Activated naive CD8-positive, alpha-beta T cell treated with anti-CD3 and anti-CD28 coated beads for 36 hours (primary cell): ENCODE measurements at regions not wholly inside any gene's neighbourhood (a gene's known extent, or its start where the extent isn't known, plus 50 kb on each side); places are given as distances from the start of the nearest gene placed in this dataset.

Experiments used
- DNase-seq: peaks from one replicate; pipeline ENCODE4 v3.0.0; 2021
- H3K27ac Mint-ChIP-seq: one replicate; pipeline ENCODE4 v1.8.0; 2022; ENCODE audit warnings: mild to moderate bottlenecking, moderate library complexity, mixed read lengths
- H3K27me3 Mint-ChIP-seq: one replicate; pipeline ENCODE4 v1.8.0; 2022; ENCODE audit warnings: mild to moderate bottlenecking, mixed read lengths
- H3K36me3 Mint-ChIP-seq: one replicate; pipeline ENCODE4 v1.8.0; 2021; ENCODE audit warnings: mild to moderate bottlenecking, mixed read lengths
- H3K4me1 Mint-ChIP-seq: one replicate; pipeline ENCODE4 v1.8.0; 2021; ENCODE audit warnings: mixed read lengths
- H3K4me3 Mint-ChIP-seq: one replicate; pipeline ENCODE4 v1.8.0; 2022; ENCODE audit warnings: mild to moderate bottlenecking, moderate library complexity, mixed read lengths
- H3K9me3 Mint-ChIP-seq: one replicate; pipeline ENCODE4 v1.8.0; 2022; ENCODE audit warnings: mixed read lengths

- no peaks in the 10 kb centered on the region for H3K9me3 Mint-ChIP-seq
- H3K36me3 Mint-ChIP-seq, result no peaks in the 10 kb centered on the region
- no peak overlapping the region for H3K27ac Mint-ChIP-seq
- no peak for DNase-seq
- no peaks in the 10 kb centered on the region for H3K27me3 Mint-ChIP-seq
- H3K4me3 Mint-ChIP-seq, result no peak overlapping the region
- peaks cover 18% of the 10 kb centered on the region for H3K4me1 Mint-ChIP-seq
These were observed 633.9 kb downstream of the BCL11A start for GRCh38 chr2:59919579-59919978.

GRCh38 chr2:59912042-59912441 lies 641.4 kb downstream of the BCL11A start:
- DNase-seq, result no peak
- Mint-ChIP-seq H3K4me3 (no peak overlapping the region), H3K36me3 (peaks cover 3% of the 10 kb centered on the region), H3K9me3 (no peaks in the 10 kb centered on the region), H3K27me3 (no peaks in the 10 kb centered on the region), H3K27ac (no peak overlapping the region), H3K4me1 (peaks cover 20% of the 10 kb centered on the region)

GRCh38 chr2:59910166-59910565 lies 643.3 kb downstream of the BCL11A start:
- DNase-seq, result no peak
- H3K27ac Mint-ChIP-seq, result no peak overlapping the region
- H3K36me3 Mint-ChIP-seq, result peaks cover 3% of the 10 kb centered on the region
- H3K4me1 Mint-ChIP-seq, result peaks cover 20% of the 10 kb centered on the region
- H3K27me3 Mint-ChIP-seq, result no peaks in the 10 kb centered on the region
- no peak overlapping the region for H3K4me3 Mint-ChIP-seq
- H3K9me3 Mint-ChIP-seq, result no peaks in the 10 kb centered on the region

- DNase-seq, result no peak
- no peaks in the 10 kb centered on the region for H3K9me3 Mint-ChIP-seq
- no peaks in the 10 kb centered on the region for H3K27me3 Mint-ChIP-seq
- peaks cover 3% of the 10 kb centered on the region for H3K36me3 Mint-ChIP-seq
- no peak overlapping the region for H3K4me3 Mint-ChIP-seq
- H3K27ac Mint-ChIP-seq, result no peak overlapping the region
- H3K4me1 Mint-ChIP-seq, result peaks cover 20% of the 10 kb centered on the region
These were observed 644.3 kb downstream of the BCL11A start for GRCh38 chr2:59909147-59909546.

GRCh38 chr2:59905731-59906130 lies 647.7 kb downstream of the BCL11A start:
- no peak overlapping the region for H3K4me3 Mint-ChIP-seq
- no peak for DNase-seq
- H3K9me3 Mint-ChIP-seq, result no peaks in the 10 kb centered on the region
- no peak overlapping the region for H3K27ac Mint-ChIP-seq
- H3K4me1 Mint-ChIP-seq, result peaks cover 20% of the 10 kb centered on the region
- peaks cover 3% of the 10 kb centered on the region for H3K36me3 Mint-ChIP-seq
- H3K27me3 Mint-ChIP-seq, result no peaks in the 10 kb centered on the region

GRCh38 chr2:59903994-59904544 lies 649.4 kb downstream of the BCL11A start:
- no peak for DNase-seq
- H3K9me3 Mint-ChIP-seq, result no peaks in the 10 kb centered on the region
- no peaks in the 10 kb centered on the region for H3K27me3 Mint-ChIP-seq
- no peak overlapping the region for H3K27ac Mint-ChIP-seq
- H3K36me3 Mint-ChIP-seq, result no peaks in the 10 kb centered on the region
- peaks cover 7% of the 10 kb centered on the region for H3K4me1 Mint-ChIP-seq
- no peak overlapping the region for H3K4me3 Mint-ChIP-seq

GRCh38 chr2:59900728-59901452 lies 652.6 kb downstream of the BCL11A start:
- no peaks in the 10 kb centered on the region for H3K36me3 Mint-ChIP-seq
- no peak for DNase-seq
- no peak overlapping the region for H3K4me3 Mint-ChIP-seq
- H3K27me3 Mint-ChIP-seq, result no peaks in the 10 kb centered on the region
- H3K4me1 Mint-ChIP-seq, result peaks cover 8% of the 10 kb centered on the region
- H3K27ac Mint-ChIP-seq, result no peak overlapping the region
- H3K9me3 Mint-ChIP-seq, result no peaks in the 10 kb centered on the region

GRCh38 chr2:59899692-59900091 lies 653.8 kb downstream of the BCL11A start:
- Mint-ChIP-seq H3K27ac (no peak overlapping the region), H3K27me3 (no peaks in the 10 kb centered on the region), H3K9me3 (peaks cover 2% of the 10 kb centered on the region), H3K36me3 (no peaks in the 10 kb centered on the region), H3K4me1 (peaks cover 8% of the 10 kb centered on the region), H3K4me3 (no peak overlapping the region)
- no peak for DNase-seq

- Mint-ChIP-seq H3K9me3 (peaks cover 2% of the 10 kb centered on the region), H3K4me1 (peaks cover 8% of the 10 kb centered on the region), H3K4me3 (no peak overlapping the region), H3K27me3 (no peaks in the 10 kb centered on the region), H3K36me3 (no peaks in the 10 kb centered on the region), H3K27ac (no peak overlapping the region)
- no peak for DNase-seq
These were observed 656.8 kb downstream of the BCL11A start for GRCh38 chr2:59896499-59897245.

GRCh38 chr2:59893612-59894011 lies 659.8 kb downstream of the BCL11A start:
- Mint-ChIP-seq H3K4me1 (peaks cover 13% of the 10 kb centered on the region), H3K27ac (no peak overlapping the region), H3K36me3 (peaks cover 1% of the 10 kb centered on the region), H3K27me3 (no peaks in the 10 kb centered on the region), H3K4me3 (no peak overlapping the region), H3K9me3 (peaks cover 5% of the 10 kb centered on the region)
- no peak for DNase-seq

- Mint-ChIP-seq H3K9me3 (peaks cover 5% of the 10 kb centered on the region), H3K27ac (no peak overlapping the region), H3K4me3 (no peak overlapping the region), H3K4me1 (peaks cover 25% of the 10 kb centered on the region), H3K27me3 (no peaks in the 10 kb centered on the region), H3K36me3 (peaks cover 1% of the 10 kb centered on the region)
- DNase-seq, result no peak
These were observed 661.1 kb downstream of the BCL11A start for GRCh38 chr2:59892398-59892797.

- H3K9me3 Mint-ChIP-seq, result peaks cover 3% of the 10 kb centered on the region
- H3K4me3 Mint-ChIP-seq, result no peak overlapping the region
- H3K27me3 Mint-ChIP-seq, result no peaks in the 10 kb centered on the region
- H3K27ac Mint-ChIP-seq, result no peak overlapping the region
- peaks cover 1% of the 10 kb centered on the region for H3K36me3 Mint-ChIP-seq
- peaks cover 38% of the 10 kb centered on the region for H3K4me1 Mint-ChIP-seq
- no peak for DNase-seq
These were observed 664.1 kb downstream of the BCL11A start for GRCh38 chr2:59889305-59889704.

- Mint-ChIP-seq H3K36me3 (peaks cover 1% of the 10 kb centered on the region), H3K4me1 (peaks cover 40% of the 10 kb centered on the region), H3K4me3 (no peak overlapping the region), H3K27me3 (no peaks in the 10 kb centered on the region), H3K9me3 (peaks cover 3% of the 10 kb centered on the region), H3K27ac (peak overlapping the region; percentile 23)
- no peak for DNase-seq
These were observed 664.7 kb downstream of the BCL11A start for GRCh38 chr2:59888706-59889105.

- Mint-ChIP-seq H3K27me3 (no peaks in the 10 kb centered on the region), H3K4me1 (peaks cover 40% of the 10 kb centered on the region), H3K27ac (peak overlapping the region; percentile 65), H3K4me3 (peak overlapping the region; percentile 64), H3K9me3 (peaks cover 3% of the 10 kb centered on the region), H3K36me3 (peaks cover 1% of the 10 kb centered on the region)
- peak; percentile 54 for DNase-seq
These were observed 665.4 kb downstream of the BCL11A start for GRCh38 chr2:59888015-59888414.

- Mint-ChIP-seq H3K4me1 (peaks cover 40% of the 10 kb centered on the region), H3K27ac (peak overlapping the region; percentile 65), H3K27me3 (no peaks in the 10 kb centered on the region), H3K36me3 (peaks cover 1% of the 10 kb centered on the region), H3K4me3 (peak overlapping the region; percentile 64), H3K9me3 (peaks cover 3% of the 10 kb centered on the region)
- no peak for DNase-seq
These were observed 666.1 kb downstream of the BCL11A start for GRCh38 chr2:59887366-59887765.
